Osteoblast (primary cell): ENCODE measurements at regions not wholly inside any gene's neighbourhood (a gene's known extent, or its start where the extent isn't known, plus 50 kb on each side); places are given as distances from the start of the nearest gene placed in this dataset.

Experiments used
- DNase-seq: peaks from one replicate; pipeline ENCODE4 v3.0.0; 2011; ENCODE audit warnings: low spot score, mixed read lengths; ENCODE audit not compliant: insufficient read length; ENCODE audit errors: missing footprints
- H2AFZ ChIP-seq: 2 replicates; pipeline ENCODE4 v1.6.0; 2011; ENCODE audit warnings: mild to moderate bottlenecking, low read length
- H3K27ac ChIP-seq: 2 replicates; pipeline ENCODE4 v1.5.1; 2011; ENCODE audit warnings: mild to moderate bottlenecking, low read depth, low read length, moderate library complexity
- H3K27me3 ChIP-seq: 2 replicates; pipeline ENCODE4 v1.6.0; 2012; ENCODE audit warnings: mild to moderate bottlenecking, control low read depth, inconsistent platforms, low read length, moderate library complexity; ENCODE audit not compliant: insufficient read depth
- H3K36me3 ChIP-seq: 2 replicates; pipeline ENCODE4 v1.5.1; 2011; ENCODE audit warnings: mild to moderate bottlenecking, low read length, control low read depth, moderate library complexity; ENCODE audit not compliant: insufficient read depth
- H3K4me1 ChIP-seq: 2 replicates; pipeline ENCODE4 v1.5.1; 2011; ENCODE audit warnings: mild to moderate bottlenecking, low read length, control low read depth, moderate library complexity; ENCODE audit not compliant: insufficient read depth
- H3K4me2 ChIP-seq: 2 replicates; pipeline ENCODE4 v1.6.0; 2011; ENCODE audit warnings: mild to moderate bottlenecking, low read length; ENCODE audit not compliant: insufficient read depth
- H3K4me3 ChIP-seq: fragments of 200-600 bp; sonication (generic); 3 replicates; pipeline ENCODE4 v1.5.1; 2012; ENCODE audit warnings: mild to moderate bottlenecking, low read length, inconsistent platforms; ENCODE audit not compliant: insufficient read depth
- H3K79me2 ChIP-seq: 2 replicates; pipeline ENCODE4 v1.6.0; 2012; ENCODE audit warnings: mild to moderate bottlenecking, low read length, control low read depth, inconsistent platforms; ENCODE audit not compliant: insufficient read depth
- H3K9me3 ChIP-seq: 2 replicates; pipeline ENCODE4 v1.5.1; 2011; ENCODE audit warnings: low read depth, low read length, control low read depth
- H4K20me1 ChIP-seq: 2 replicates; pipeline ENCODE4 v1.6.0; 2012; ENCODE audit warnings: mild to moderate bottlenecking, low read length, control low read depth; ENCODE audit not compliant: insufficient read depth
- TF ChIP-seq, protein P1 (sequence below): IDR thresholded peaks from 2 replicates; pipeline ENCODE4 v1.5.1; 2011; ENCODE audit warnings: mild to moderate bottlenecking, low read depth, low read length, moderate library complexity; ENCODE audit errors: extremely low read depth

DNA sequence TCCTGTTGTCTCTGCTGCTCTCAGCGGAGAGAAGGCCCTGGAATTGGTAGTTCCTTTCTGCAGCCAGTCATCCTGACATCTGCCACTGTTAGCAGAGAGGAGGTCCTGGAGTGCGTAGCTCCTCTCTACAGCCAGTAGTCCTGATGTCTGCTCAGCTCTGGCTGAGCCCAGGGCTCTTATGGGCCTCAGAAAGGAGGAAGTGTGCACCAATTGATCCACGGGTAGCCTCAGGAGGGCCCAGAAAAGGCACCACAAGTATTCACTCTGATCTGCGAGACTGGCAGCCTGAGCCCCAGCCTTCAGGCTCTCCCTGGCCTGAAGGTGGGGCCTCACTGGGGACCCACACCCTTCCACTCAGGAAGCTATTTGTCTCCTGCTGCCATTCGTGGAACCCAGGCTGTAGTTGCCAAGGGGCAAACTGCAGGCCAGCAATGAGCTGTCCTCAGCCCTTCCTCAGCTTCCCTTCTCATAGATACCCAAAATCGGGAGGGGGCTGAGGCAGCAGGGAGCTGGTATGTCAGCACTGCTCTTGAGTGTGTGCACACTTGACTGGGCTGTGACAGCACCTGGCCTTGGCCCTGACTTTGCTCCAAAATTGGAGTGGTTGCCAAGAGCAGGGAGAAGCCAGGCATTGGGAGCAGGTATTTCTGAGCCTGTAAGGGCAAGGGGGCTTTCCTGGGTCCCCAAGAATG lies 1049.5 kb upstream of the ACO1 start:
- no peak for DNase-seq
- TF ChIP-seq, protein P1, sequence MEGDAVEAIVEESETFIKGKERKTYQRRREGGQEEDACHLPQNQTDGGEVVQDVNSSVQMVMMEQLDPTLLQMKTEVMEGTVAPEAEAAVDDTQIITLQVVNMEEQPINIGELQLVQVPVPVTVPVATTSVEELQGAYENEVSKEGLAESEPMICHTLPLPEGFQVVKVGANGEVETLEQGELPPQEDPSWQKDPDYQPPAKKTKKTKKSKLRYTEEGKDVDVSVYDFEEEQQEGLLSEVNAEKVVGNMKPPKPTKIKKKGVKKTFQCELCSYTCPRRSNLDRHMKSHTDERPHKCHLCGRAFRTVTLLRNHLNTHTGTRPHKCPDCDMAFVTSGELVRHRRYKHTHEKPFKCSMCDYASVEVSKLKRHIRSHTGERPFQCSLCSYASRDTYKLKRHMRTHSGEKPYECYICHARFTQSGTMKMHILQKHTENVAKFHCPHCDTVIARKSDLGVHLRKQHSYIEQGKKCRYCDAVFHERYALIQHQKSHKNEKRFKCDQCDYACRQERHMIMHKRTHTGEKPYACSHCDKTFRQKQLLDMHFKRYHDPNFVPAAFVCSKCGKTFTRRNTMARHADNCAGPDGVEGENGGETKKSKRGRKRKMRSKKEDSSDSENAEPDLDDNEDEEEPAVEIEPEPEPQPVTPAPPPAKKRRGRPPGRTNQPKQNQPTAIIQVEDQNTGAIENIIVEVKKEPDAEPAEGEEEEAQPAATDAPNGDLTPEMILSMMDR: no peak
- no peaks in the 10 kb centered on the region for H4K20me1 ChIP-seq
- no peaks in the 10 kb centered on the region for H3K9me3 ChIP-seq
- no peaks in the 10 kb centered on the region for H3K27me3 ChIP-seq
- no peak overlapping the region for H3K4me2 ChIP-seq
- no peaks in the 10 kb centered on the region for H3K36me3 ChIP-seq
- no peak overlapping the region for H3K4me3 ChIP-seq
- H3K4me1 ChIP-seq: no peaks in the 10 kb centered on the region
- no peak overlapping the region for H3K27ac ChIP-seq
- no peak overlapping the region for H2AFZ ChIP-seq
- no peaks in the 10 kb centered on the region for H3K79me2 ChIP-seq

DNA sequence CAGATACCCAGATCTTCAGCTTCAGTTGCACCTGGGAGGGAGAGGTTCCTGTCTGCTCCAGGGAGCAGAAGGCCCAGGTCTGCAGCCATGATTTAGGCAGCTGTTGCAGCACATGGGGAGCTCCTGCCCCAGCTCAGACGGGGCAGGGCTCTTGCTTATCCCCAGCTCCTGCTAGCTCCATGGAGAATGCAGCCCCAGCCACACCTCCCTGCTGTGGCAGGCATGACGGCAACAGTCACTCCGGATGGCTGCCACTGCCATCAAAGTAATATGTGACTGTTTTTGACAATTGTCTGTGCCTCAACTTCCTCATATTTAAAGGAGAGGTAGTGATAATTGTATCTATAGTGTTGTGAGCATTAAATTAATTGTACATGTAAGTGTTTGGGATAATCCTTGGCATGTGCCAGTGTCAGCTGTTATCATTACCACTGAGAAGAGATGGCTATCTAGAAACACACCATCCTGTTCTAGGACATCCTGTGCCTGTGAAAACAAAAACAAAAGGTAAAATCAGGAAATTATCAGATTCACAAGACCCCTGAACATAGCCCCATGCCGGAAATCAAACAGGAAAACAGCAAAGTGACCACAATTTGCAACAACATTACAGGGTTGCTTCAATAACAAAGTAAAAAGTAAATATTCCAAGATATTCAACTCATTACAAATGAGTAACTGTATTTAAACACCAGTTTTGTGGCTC lies 1048.8 kb upstream of the ACO1 start:
- Histone ChIP-seq H2AFZ (no peak overlapping the region), H3K27ac (no peak overlapping the region), H3K79me2 (no peaks in the 10 kb centered on the region), H3K4me2 (no peak overlapping the region), H3K4me1 (no peaks in the 10 kb centered on the region), H3K36me3 (no peaks in the 10 kb centered on the region), H3K4me3 (no peak overlapping the region), H3K27me3 (no peaks in the 10 kb centered on the region), H3K9me3 (no peaks in the 10 kb centered on the region), H4K20me1 (no peaks in the 10 kb centered on the region)
- no peak for DNase-seq
- TF ChIP-seq, protein P1: no peak

DNA sequence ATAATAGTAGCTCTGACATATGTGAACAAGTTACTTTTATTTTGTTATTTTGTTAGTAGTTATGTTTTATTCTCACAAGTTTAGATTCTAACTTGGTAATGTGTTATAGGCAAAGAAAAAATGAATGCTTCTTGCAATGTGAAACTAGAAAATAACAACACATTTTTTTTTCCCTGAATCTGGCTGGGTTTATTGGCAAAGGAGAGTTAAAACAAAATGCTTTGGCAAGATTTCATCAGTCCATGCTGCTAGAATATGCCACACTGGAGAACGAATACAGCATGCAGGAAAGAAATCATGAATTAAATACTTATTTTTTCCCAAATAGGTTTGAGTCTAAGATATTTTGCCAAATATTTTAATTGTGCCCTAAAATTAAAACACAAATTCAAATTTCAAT lies 1048.1 kb upstream of the ACO1 start:
- H3K9me3 ChIP-seq: no peaks in the 10 kb centered on the region
- no peak overlapping the region for H3K4me3 ChIP-seq
- no peak for DNase-seq
- no peak overlapping the region for H3K4me2 ChIP-seq
- no peak overlapping the region for H2AFZ ChIP-seq
- H3K79me2 ChIP-seq: no peaks in the 10 kb centered on the region
- H4K20me1 ChIP-seq: no peaks in the 10 kb centered on the region
- no peaks in the 10 kb centered on the region for H3K36me3 ChIP-seq
- H3K27me3 ChIP-seq: no peaks in the 10 kb centered on the region
- H3K27ac ChIP-seq: no peak overlapping the region
- TF ChIP-seq, protein P1: no peak
- H3K4me1 ChIP-seq: no peaks in the 10 kb centered on the region

DNA sequence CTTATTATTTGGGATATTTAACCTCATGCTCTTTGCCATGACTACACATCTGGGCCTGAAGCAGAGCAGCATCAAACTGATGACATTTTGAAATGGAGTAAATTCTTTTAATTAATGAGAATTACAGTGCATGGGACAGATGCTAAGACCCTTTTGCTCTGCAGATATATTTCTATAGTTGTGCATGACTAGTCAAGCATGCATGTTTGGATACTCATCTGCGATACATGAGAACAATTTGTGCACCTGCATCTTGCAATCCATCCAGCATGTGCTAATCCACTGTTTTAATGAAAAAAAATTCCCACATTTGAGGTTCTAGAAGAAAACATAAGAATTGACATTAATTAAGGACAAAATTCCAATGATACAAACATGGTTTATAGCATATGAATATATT lies 1047.6 kb upstream of the ACO1 start:
- H2AFZ ChIP-seq: no peak overlapping the region
- H3K4me3 ChIP-seq: no peak overlapping the region
- no peak overlapping the region for H3K27ac ChIP-seq
- H3K36me3 ChIP-seq: no peaks in the 10 kb centered on the region
- TF ChIP-seq, protein P1: no peak
- H3K9me3 ChIP-seq: no peaks in the 10 kb centered on the region
- H4K20me1 ChIP-seq: no peaks in the 10 kb centered on the region
- no peaks in the 10 kb centered on the region for H3K4me1 ChIP-seq
- no peak overlapping the region for H3K4me2 ChIP-seq
- no peak for DNase-seq
- no peaks in the 10 kb centered on the region for H3K27me3 ChIP-seq
- no peaks in the 10 kb centered on the region for H3K79me2 ChIP-seq
